Activated T-cell treated with anti-CD3 and anti-CD28 coated beads, Interleukin-2, amount 50 U/mL, for 4 hours (primary cell): ENCODE measurements at regions not wholly inside any gene's neighbourhood (a gene's known extent, or its start where the extent isn't known, plus 50 kb on each side); places are given as distances from the start of the nearest gene placed in this dataset.

Experiments
- ATAC-seq, 2 donors: fragments of 200-7000 bp; cut with Tn5 transposase; one replicate each; pipeline ENCODE4 v1.10.0; 2021
- DNase-seq: peaks from one replicate; pipeline ENCODE4 v3.0.0-alpha.2; 2020
- H3K27me3 Mint-ChIP-seq: one replicate; pipeline ENCODE4 v1.8.0; 2021; ENCODE audit warnings: low read depth, mixed read lengths
- H3K36me3 Mint-ChIP-seq: one replicate; pipeline ENCODE4 v1.8.0; 2022; ENCODE audit warnings: mixed read lengths; ENCODE audit not compliant: insufficient read depth
- H3K4me1 Mint-ChIP-seq: one replicate; pipeline ENCODE4 v1.8.0; 2021; ENCODE audit warnings: low read depth, mixed read lengths
- H3K4me3 Mint-ChIP-seq: one replicate; pipeline ENCODE4 v1.8.0; 2021; ENCODE audit warnings: mild to moderate bottlenecking, moderate library complexity, mixed read lengths
- H3K9me3 Mint-ChIP-seq: one replicate; pipeline ENCODE4 v1.8.0; 2021; ENCODE audit warnings: mixed read lengths

DNA sequence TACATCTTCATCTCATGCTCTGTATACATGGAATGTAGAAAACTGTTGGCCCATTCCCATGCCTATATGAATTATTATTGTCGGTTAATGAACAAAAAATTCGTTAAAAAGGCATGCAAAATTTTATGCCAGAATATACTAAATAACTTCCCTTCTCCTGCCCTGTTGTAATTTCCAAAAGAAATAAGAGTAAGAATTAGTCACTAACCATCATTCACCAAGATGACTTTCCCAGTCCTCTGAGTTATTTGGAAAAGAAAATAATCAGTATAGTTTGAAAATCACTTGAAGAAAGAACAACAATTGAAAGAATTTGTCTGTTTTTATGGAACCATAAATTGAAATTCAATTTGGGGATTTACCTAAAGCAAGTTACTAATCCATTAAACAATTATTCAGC, 1149.1 kb upstream of the RAG2 start:
- H3K36me3 Mint-ChIP-seq, result no peaks in the 10 kb centered on the region
- no peak overlapping the region for H3K4me3 Mint-ChIP-seq
- H3K9me3 Mint-ChIP-seq, result peaks cover 20% of the 10 kb centered on the region
- H3K4me1 Mint-ChIP-seq, result no peaks in the 10 kb centered on the region
- no peak for DNase-seq
- no peaks in the 10 kb centered on the region for H3K27me3 Mint-ChIP-seq
- ATAC-seq, result no peak

DNA sequence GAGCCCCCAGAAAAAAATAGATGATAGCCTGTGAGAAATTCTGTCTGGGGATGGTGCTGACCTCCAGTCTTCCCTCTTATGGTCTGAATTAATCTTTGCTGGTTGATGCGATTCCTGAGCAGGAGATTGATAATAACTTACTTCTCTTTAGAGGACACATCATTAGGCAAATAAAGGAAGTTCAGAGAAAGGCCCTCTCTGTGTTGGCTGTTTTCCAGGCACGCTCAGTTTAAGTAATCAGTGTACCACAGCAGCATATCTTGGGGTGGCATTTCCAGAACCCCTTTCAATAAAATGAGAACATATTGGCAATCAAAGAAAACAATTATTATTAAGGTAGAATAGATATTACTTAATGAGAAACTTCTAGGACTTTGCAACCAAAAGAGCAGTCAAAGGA, 1129.3 kb upstream of the RAG2 start:
- Mint-ChIP-seq H3K9me3 (peaks cover 17% of the 10 kb centered on the region), H3K4me1 (no peaks in the 10 kb centered on the region), H3K27me3 (no peaks in the 10 kb centered on the region), H3K36me3 (no peaks in the 10 kb centered on the region), H3K4me3 (no peak overlapping the region)
- ATAC-seq (no peak), DNase-seq (no peak)

DNA sequence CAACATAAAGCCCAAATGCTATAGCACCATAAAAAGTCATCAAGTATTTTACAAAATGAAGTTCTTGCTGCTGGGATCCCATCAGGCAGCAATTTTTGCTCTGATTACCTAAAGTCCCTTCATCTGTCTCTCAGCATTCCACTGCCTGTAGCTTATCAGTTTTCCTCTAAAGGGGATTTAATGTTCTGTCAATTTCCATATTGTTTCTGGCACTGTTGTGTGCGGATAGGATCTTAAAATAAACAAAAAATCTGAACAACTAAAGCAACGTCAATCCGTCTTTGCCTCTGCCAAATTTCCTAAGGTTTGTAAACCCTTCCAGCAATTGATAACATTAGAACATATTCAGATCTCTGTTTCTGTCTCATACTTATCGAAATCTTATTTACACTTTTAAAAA, 1126.3 kb upstream of the RAG2 start:
- peaks cover 13% of the 10 kb centered on the region for H3K9me3 Mint-ChIP-seq
- no peaks in the 10 kb centered on the region for H3K36me3 Mint-ChIP-seq
- no peak for DNase-seq
- H3K4me3 Mint-ChIP-seq, result no peak overlapping the region
- ATAC-seq, result no peak
- no peaks in the 10 kb centered on the region for H3K27me3 Mint-ChIP-seq
- H3K4me1 Mint-ChIP-seq, result no peaks in the 10 kb centered on the region

DNA sequence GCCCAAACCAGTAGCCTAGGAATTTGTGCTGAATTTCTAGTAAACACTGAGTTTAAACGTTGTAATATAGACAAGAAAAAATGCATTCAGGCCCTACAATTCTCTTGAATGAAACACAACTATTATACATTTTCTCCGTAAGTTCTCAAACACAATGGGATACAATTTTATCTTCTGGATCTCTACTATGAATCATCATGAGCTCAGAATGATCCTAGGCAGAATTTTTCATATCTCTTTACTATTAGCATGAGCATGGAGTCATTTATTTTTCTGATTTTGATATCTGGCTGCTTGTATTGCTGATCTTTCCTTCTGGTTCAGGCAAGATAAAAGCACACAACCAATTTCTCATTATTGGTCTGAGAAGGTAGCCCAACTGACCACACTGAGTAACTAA, 1123.4 kb upstream of the RAG2 start:
- Mint-ChIP-seq H3K27me3 (no peaks in the 10 kb centered on the region), H3K36me3 (no peaks in the 10 kb centered on the region), H3K9me3 (peaks cover 12% of the 10 kb centered on the region), H3K4me3 (no peak overlapping the region), H3K4me1 (no peaks in the 10 kb centered on the region)
- ATAC-seq (no peak), DNase-seq (no peak)

DNA sequence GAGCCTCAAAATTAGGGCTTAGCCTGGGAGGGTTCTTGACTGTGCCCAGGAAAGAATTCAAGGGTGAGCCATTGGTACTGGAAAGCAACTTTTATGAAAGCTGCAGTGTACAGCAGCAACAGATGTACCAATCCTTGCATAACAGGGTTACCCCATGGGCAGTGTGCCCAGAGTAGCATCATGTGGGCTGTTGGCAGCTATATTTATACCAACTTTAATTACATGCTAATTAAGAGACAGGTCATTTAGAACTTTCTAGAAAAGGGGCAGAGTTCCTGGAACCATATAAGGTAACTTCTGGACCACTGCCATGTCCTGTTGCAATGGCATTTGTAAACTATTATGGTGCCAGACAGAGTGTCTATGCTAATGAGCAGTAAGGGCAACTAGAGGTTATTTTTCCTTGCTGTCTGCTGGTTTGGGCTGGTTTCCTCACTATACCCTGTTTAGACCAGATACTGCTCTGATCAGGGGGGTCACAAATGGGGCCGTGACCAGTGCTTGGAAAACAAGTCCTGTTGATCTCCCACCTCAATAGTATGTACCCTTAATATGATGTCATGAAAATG, 1120.5 kb upstream of the RAG2 start:
- H3K4me3 Mint-ChIP-seq, result no peak overlapping the region
- no peak for ATAC-seq

DNA sequence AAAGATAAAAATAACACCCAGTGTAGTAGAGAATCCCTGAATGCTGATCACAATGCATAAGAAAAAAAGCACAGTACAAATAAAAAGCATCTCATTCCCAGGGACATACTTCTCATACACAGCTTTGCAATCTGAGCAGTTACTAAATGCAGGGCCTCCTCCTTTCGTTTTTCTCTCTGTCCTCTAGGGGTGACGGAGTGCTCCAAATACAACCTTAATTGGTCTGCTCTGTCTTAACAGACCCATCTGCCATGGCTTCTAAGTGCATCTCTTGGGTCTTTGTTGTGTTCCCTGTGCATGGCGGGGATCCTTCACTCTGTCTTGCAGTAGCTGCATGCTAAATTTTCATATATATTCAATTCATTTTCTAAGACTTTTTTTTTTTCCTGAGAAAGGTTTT, 1114.2 kb upstream of the RAG2 start:
- Mint-ChIP-seq H3K36me3 (no peaks in the 10 kb centered on the region), H3K4me3 (no peak overlapping the region), H3K27me3 (no peaks in the 10 kb centered on the region), H3K9me3 (peaks cover 6% of the 10 kb centered on the region), H3K4me1 (no peaks in the 10 kb centered on the region)
- DNase-seq (no peak), ATAC-seq (no peak)

More for the DNA sequence above, 1120.5 kb upstream of the RAG2 start:
- DNase-seq, result no peak
- H3K4me1 Mint-ChIP-seq, result no peaks in the 10 kb centered on the region
- H3K36me3 Mint-ChIP-seq, result no peaks in the 10 kb centered on the region
- peaks cover 10% of the 10 kb centered on the region for H3K9me3 Mint-ChIP-seq
- no peaks in the 10 kb centered on the region for H3K27me3 Mint-ChIP-seq

DNA sequence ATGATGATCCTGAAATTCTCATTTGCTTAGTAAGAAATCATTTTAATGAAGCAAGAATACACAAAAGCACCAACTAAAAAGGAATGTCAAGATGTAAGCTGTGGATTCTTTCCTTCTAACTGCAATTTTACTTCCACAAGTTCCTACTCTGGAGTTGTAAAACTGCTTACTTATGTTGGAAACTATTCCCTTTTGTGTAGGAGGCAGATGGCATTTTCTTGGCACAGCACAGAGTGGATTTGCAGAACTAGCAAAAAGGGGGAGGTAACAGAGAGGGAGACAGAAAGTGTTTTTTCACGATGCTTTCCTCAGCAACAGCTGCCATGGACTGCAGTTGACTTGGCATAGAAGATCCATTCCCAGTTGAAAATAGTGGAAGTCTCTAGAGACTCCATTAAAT, 1112.0 kb upstream of the RAG2 start:
- Mint-ChIP-seq H3K4me3 (no peak overlapping the region), H3K9me3 (peaks cover 8% of the 10 kb centered on the region), H3K4me1 (no peaks in the 10 kb centered on the region), H3K36me3 (no peaks in the 10 kb centered on the region), H3K27me3 (no peaks in the 10 kb centered on the region)
- DNase-seq (no peak), ATAC-seq (no peak)

DNA sequence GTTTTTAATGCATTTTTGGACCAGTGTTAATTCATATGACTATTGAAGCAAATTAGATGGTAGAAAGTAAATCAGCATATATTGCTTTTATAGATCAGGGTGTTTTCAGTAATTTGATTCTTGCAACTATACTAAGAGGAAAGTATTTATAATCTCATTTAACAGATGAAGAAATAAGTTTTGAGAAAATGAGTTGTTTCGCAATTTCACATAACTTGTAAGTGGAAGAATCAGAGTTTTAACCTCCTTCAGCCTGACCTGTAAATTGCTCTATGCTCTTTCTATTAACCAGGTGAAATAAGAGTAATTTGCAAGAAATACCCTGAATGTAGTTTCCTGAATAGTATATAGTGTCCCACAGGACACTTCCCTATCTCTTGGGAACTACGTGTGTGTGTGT, 1106.8 kb upstream of the RAG2 start:
- H3K9me3 Mint-ChIP-seq, result peaks cover 11% of the 10 kb centered on the region
- DNase-seq (no peak), ATAC-seq (no peak)
- no peak overlapping the region for H3K4me3 Mint-ChIP-seq
- no peaks in the 10 kb centered on the region for H3K36me3 Mint-ChIP-seq
- H3K4me1 Mint-ChIP-seq, result no peaks in the 10 kb centered on the region
- no peaks in the 10 kb centered on the region for H3K27me3 Mint-ChIP-seq

DNA sequence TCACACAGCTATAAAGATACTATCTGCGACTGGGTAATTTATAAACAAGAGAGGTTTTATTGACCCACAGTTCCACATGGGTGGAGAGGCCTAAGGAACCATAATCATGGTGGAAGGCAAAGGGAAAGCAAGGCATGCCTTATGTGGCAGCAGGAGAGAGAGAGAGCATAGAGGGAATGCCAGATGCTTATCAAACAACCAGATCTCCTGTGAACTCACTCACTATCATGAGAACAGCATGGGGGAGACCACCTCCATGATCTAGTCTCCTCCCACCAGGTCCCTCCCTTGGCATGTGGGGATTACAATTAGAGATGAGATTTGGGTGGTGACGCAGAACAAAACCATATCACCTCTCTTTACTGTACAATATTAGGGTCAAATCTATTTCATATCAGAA, 1101.6 kb upstream of the RAG2 start:
- no peak overlapping the region for H3K4me3 Mint-ChIP-seq
- no peaks in the 10 kb centered on the region for H3K36me3 Mint-ChIP-seq
- no peaks in the 10 kb centered on the region for H3K27me3 Mint-ChIP-seq
- DNase-seq (no peak), ATAC-seq (no peak)
- no peaks in the 10 kb centered on the region for H3K4me1 Mint-ChIP-seq
- peaks cover 16% of the 10 kb centered on the region for H3K9me3 Mint-ChIP-seq

DNA sequence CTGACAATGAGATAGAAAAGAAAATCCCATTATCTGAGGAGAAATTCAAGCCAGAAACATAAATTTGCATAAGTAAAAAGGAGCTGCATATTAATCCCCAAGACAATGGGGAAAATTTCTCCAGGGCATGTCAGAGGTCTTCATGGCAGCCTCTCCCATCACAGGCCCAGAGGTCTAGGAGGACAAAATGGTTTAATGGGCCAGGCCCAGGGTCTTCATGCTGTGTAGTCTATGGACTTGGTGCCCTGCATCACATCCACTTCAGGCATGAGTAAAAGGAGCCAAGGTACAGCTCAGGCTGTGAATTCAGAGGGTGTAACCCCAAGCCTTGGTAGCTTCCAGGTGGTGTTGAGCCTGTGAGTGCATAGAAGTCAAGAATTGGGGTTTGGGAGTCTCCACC, 1097.2 kb upstream of the RAG2 start:
- Mint-ChIP-seq H3K4me1 (no peaks in the 10 kb centered on the region), H3K9me3 (peaks cover 18% of the 10 kb centered on the region), H3K36me3 (no peaks in the 10 kb centered on the region), H3K4me3 (no peak overlapping the region), H3K27me3 (no peaks in the 10 kb centered on the region)
- no peak for DNase-seq
- no peak for ATAC-seq

DNA sequence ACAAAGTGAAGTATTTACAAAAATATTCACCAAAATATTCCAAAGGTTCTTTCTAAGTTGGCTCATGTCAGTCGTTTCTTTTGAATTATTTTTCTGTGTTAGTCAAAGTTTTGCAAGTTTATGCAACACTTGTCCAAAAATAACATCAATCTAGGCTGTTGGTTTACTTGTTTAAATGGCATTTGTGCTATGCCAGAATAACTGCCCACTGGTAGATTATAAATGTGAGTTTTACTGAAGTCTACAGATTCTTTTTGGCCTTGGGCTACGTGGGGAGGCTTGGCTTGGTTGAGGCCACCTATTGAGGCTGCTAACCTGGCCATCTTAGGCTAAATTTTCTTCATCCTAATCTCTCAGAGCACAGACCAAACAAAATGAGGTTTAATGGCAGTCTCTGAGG, 1091.9 kb upstream of the RAG2 start:
- no peak overlapping the region for H3K4me3 Mint-ChIP-seq
- no peaks in the 10 kb centered on the region for H3K4me1 Mint-ChIP-seq
- H3K27me3 Mint-ChIP-seq, result no peaks in the 10 kb centered on the region
- DNase-seq (no peak), ATAC-seq (no peak)
- H3K9me3 Mint-ChIP-seq, result peaks cover 20% of the 10 kb centered on the region
- H3K36me3 Mint-ChIP-seq, result no peaks in the 10 kb centered on the region

DNA sequence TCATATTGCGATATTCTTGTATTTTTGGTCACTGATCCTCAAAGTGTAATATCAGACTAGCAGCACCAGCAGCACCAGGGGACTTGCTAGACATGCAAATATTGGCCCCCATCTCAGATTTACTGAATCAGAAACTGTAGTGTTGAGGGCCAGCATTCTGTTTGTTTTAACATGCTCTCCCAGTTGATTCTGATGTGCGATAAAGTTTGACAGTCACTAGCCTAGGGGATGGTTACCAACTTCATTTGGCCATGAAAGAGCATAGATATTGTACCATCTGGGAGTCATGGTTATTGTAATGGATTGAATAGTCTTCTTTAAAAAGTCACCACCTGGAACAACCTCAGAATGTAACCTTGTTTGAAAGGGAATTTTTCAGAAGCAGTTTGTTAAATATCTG, 1090.4 kb upstream of the RAG2 start:
- DNase-seq, result no peak
- no peak for ATAC-seq
- Mint-ChIP-seq H3K4me3 (no peak overlapping the region), H3K4me1 (no peaks in the 10 kb centered on the region), H3K36me3 (no peaks in the 10 kb centered on the region), H3K27me3 (no peaks in the 10 kb centered on the region), H3K9me3 (peaks cover 12% of the 10 kb centered on the region)

DNA sequence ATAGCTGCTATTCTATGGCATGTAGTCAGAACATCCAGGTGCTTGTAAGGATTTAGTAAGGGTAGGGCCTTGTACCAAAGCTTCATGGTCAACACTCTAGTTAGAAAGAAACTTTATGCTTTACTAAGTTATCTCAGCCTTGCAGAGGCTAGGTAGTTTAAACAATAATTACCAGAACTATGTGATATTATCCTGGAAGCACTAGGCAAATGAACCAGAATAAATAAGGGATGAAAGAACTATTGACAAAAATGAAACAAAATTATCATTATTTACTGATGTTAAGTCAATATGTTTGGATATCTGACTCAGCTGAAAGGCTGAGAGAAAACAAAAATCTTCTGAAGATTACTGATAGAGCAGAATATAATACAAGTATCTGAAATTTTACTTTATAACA, 1089.1 kb upstream of the RAG2 start:
- no peak for ATAC-seq
- no peaks in the 10 kb centered on the region for H3K27me3 Mint-ChIP-seq
- no peaks in the 10 kb centered on the region for H3K4me1 Mint-ChIP-seq
- no peaks in the 10 kb centered on the region for H3K36me3 Mint-ChIP-seq
- DNase-seq, result no peak
- peaks cover 9% of the 10 kb centered on the region for H3K9me3 Mint-ChIP-seq
- H3K4me3 Mint-ChIP-seq, result no peak overlapping the region

DNA sequence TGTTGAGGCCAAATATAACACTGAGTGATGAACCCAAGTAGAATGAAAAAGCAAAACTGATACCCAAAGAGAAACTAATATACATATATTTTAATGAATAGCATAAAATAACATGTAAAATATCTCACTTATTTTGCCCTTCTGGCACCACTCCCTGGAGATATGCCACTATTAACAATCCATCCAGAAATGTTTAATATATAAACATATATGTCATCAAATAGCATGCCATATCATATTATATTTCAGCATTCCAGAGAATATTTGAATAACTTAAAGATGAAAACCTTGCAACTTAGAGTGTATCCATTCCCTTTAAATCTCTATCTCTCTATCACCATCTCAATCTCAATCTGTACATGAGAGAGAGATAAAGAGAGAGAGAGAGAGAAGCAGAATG, 1073.3 kb upstream of the RAG2 start:
- Mint-ChIP-seq H3K27me3 (no peaks in the 10 kb centered on the region), H3K4me1 (no peaks in the 10 kb centered on the region), H3K9me3 (peaks cover 23% of the 10 kb centered on the region), H3K4me3 (no peak overlapping the region), H3K36me3 (no peaks in the 10 kb centered on the region)
- no peak for ATAC-seq
- DNase-seq, result no peak

DNA sequence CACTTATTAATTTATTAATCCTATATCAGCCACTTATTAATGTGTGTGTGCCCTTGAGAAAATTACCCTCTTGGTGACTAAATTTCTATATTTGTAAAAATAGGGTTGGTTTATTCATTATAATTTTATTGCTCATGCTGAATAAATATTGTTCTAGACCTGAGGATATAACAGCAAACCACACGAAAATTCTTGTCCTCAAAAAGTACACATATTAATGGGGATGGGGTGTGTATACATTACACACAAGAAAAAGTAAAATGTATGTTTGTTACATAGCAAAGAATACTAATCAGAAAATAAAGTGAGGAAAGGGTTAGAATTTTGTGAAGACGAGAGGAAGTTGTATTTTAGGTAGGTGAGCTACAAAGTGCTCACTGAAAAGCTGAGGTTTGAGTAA, 1068.9 kb upstream of the RAG2 start:
- Mint-ChIP-seq H3K27me3 (no peaks in the 10 kb centered on the region), H3K4me3 (no peak overlapping the region), H3K4me1 (no peaks in the 10 kb centered on the region), H3K9me3 (peaks cover 12% of the 10 kb centered on the region), H3K36me3 (no peaks in the 10 kb centered on the region)
- no peak for ATAC-seq
- no peak for DNase-seq

DNA sequence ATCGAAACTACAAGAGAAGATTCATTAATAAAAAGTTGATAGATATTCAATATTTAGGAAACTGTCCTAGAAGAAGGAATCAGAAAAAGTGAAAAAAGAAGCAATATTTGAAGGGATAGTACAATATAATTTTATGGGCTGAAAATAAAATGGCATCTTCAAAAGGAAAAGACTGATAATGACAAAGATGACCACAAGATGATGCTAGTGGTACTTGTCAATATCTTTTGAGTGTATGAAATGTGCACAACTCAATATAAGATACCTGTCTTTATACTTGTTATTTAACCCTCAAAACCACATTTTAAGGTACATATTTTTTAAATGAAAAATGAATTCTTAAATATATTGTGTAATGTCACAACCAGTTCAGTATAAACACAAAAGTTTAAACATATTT, 1059.6 kb upstream of the RAG2 start:
- Mint-ChIP-seq H3K4me3 (no peak overlapping the region), H3K9me3 (peaks cover 19% of the 10 kb centered on the region), H3K36me3 (no peaks in the 10 kb centered on the region), H3K4me1 (no peaks in the 10 kb centered on the region), H3K27me3 (no peaks in the 10 kb centered on the region)
- ATAC-seq, result no peak
- no peak for DNase-seq
